ENCODE measurements at regions not wholly inside any gene's neighbourhood (a gene's known extent, or its start where the extent isn't known, plus 50 kb on each side); places are given as distances from the start of the nearest gene placed in this dataset.
"Not testable (repeated sequence)": the region's sequence is repeated elsewhere in the genome, so short reads cannot be mapped to it uniquely, and the experiment has no call there.

GRCh38 chr18:56448751-56449150 is 189.6 kb downstream of the TXNL1 start:
- Histone ChIP-seq H3K9me3 (no peaks in the 10 kb centered on the region), H3K4me1 (peaks cover 0 to 14% (median 13%) of the 10 kb centered on the region in 4 donors), H3K27me3 (no peaks in the 10 kb centered on the region), H3K4me3 (no peak overlapping the region), H3K27ac (replicated peaks in 1 of 4) (no peak overlapping the region), H3K36me3 (no peaks in the 10 kb centered on the region)
- TF ChIP-seq, protein P1, sequence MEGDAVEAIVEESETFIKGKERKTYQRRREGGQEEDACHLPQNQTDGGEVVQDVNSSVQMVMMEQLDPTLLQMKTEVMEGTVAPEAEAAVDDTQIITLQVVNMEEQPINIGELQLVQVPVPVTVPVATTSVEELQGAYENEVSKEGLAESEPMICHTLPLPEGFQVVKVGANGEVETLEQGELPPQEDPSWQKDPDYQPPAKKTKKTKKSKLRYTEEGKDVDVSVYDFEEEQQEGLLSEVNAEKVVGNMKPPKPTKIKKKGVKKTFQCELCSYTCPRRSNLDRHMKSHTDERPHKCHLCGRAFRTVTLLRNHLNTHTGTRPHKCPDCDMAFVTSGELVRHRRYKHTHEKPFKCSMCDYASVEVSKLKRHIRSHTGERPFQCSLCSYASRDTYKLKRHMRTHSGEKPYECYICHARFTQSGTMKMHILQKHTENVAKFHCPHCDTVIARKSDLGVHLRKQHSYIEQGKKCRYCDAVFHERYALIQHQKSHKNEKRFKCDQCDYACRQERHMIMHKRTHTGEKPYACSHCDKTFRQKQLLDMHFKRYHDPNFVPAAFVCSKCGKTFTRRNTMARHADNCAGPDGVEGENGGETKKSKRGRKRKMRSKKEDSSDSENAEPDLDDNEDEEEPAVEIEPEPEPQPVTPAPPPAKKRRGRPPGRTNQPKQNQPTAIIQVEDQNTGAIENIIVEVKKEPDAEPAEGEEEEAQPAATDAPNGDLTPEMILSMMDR (IDR thresholded peaks at IDR 0.05) = no peak
- TF ChIP-seq POLR2A (IDR thresholded peaks at IDR 0.05; ENCODE audit: low read depth) (no peak), POLR2AphosphoS5 (IDR thresholded peaks at IDR 0.05) (no peak), EP300 (IDR thresholded peaks at IDR 0.05) (no peak)
- no peak for DNase-seq (ENCODE audit: extremely low spot score)
- WGBS = 89% methylated on average over 5 of the region's 5 CpGs
- intact Hi-C loops (cut with DNase I) = no loop called here

- H3K4me3 ChIP-seq = no peak overlapping the region
- TF ChIP-seq POLR2AphosphoS5 (IDR thresholded peaks at IDR 0.05) (no peak), POLR2A (IDR thresholded peaks at IDR 0.05; ENCODE audit: low read depth) (no peak), EP300 (IDR thresholded peaks at IDR 0.05) (no peak)
- TF ChIP-seq, protein P1 (IDR thresholded peaks at IDR 0.05) = no peak
- no peaks in the 10 kb centered on the region for H3K27me3 ChIP-seq
- DNase-seq (ENCODE audit: extremely low spot score) = no peak
- no peaks in the 10 kb centered on the region for H3K36me3 ChIP-seq
- 64% methylated on average over 4 of the region's 6 CpGs for WGBS
- intact Hi-C loops (cut with DNase I) = no loop called here
- H3K4me1 ChIP-seq = peaks cover 0 to 17% (median 13%) of the 10 kb centered on the region in 4 donors
- H3K27ac ChIP-seq (replicated peaks in 1 of 4) = no peak overlapping the region
- H3K9me3 ChIP-seq = no peaks in the 10 kb centered on the region
Observed at GRCh38 chr18:56445422-56445821, 193.0 kb downstream of the TXNL1 start.

DNA sequence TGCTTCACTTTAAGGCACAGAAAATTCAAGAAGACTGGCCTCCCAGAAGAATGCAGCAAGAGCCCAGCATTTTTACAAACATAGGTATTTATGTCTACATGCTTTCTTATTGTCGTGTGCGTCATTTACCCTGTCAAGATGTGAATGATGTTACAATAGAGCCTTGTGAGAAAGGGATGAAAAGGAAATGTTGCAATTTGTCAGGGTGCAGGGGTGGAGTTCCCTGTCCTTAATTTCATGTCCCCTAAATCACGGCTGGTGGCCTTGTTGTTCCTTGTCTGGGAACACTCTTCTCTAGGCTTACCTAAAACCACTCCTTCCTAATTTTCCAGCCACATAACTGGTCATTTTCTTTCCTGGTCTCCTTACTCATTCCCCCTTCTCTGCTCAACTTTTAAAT is 194.2 kb downstream of the TXNL1 start:
- H3K36me3 ChIP-seq = no peaks in the 10 kb centered on the region

DNA sequence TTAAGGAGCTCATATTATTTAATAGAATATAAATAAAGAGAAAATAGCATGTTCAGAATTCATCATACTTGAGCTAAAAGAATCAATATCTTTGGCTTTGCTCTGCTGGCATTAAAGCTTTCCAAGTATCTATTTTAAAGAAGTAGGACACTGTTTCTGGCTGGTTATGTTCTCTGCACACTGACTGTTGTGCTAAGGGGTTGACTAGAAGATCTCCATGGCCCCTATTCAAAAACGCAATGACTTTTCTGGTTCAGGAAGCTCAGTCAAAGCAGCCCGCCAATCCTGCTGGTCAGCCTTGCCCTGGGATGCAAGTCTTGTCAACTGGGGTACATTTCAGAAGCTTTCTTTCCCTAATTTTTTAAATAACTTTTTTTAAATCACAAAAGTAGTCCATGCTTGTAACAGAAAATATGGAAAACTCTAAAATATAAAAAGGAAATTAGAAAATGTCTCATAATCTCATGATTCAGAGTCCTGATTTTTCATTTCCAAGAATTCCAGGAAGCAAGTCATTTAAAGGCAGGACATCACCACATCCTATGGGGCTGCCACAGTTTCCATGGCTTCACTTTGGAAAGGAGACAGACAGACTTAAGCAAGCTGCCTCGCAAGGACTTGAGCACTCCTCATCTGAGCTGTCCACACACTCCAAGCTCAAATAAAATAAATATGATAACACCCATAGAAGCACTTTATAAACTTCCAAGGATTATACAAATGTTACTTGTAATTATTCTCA is 195.1 kb downstream of the TXNL1 start:
- Histone ChIP-seq H3K9me3 (no peaks in the 10 kb centered on the region), H3K36me3 (no peaks in the 10 kb centered on the region), H3K27ac (replicated peaks in 1 of 4) (no peak overlapping the region), H3K4me3 (no peak overlapping the region), H3K4me1 (peaks cover 0 to 17% (median 12%) of the 10 kb centered on the region in 4 donors), H3K27me3 (no peaks in the 10 kb centered on the region)
- WGBS = 68% methylated on average over 3 of the region's 3 CpGs
- no peak for TF ChIP-seq POLR2A (IDR thresholded peaks at IDR 0.05; ENCODE audit: low read depth)
- no peak for TF ChIP-seq POLR2AphosphoS5 (IDR thresholded peaks at IDR 0.05)
- TF ChIP-seq, protein P1 (IDR thresholded peaks at IDR 0.05) = no peak
- TF ChIP-seq EP300 (IDR thresholded peaks at IDR 0.05) = no peak
- intact Hi-C loops (cut with DNase I) = no loop called here
- no peak for DNase-seq (ENCODE audit: extremely low spot score)

More for the DNA sequence above, 194.2 kb downstream of the TXNL1 start:
- WGBS = 86% methylated on average over 3 of the region's 3 CpGs
- peaks cover 0 to 17% (median 13%) of the 10 kb centered on the region in 4 donors for H3K4me1 ChIP-seq
- DNase-seq (ENCODE audit: extremely low spot score) = no peak
- no peak overlapping the region for H3K27ac ChIP-seq (replicated peaks in 1 of 4)
- no peaks in the 10 kb centered on the region for H3K9me3 ChIP-seq
- intact Hi-C loops (cut with DNase I) = no loop called here
- no peak overlapping the region for H3K4me3 ChIP-seq
- no peak for TF ChIP-seq POLR2AphosphoS5 (IDR thresholded peaks at IDR 0.05)
- H3K27me3 ChIP-seq = no peaks in the 10 kb centered on the region

DNA sequence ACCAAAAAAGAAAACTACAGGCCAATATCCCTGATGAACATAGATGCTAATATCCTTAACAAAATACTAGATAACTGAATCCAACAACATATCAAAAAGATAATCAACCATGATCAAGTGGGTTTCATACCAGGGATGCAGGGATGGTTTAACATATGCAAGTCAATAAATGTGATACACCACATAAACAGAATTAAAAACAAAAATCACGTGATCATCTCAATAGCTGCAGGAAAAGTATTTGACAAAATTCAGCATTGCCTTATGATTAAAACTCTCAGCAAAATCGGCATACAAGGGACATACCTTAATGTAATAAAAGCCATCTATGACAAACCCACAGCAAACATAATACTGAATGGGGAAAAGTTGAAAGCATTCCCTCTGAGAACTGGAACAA is 199.9 kb downstream of the TXNL1 start:
- H3K4me1 ChIP-seq; intact Hi-C loops (cut with DNase I); H3K36me3 ChIP-seq; H3K27ac ChIP-seq (replicated peaks in 1 of 4); H3K27me3 ChIP-seq; DNase-seq (ENCODE audit: extremely low spot score); H3K4me3 ChIP-seq; H3K9me3 ChIP-seq: not testable (repeated sequence)
- WGBS = 92% methylated on average over 2 of the region's 2 CpGs

DNA sequence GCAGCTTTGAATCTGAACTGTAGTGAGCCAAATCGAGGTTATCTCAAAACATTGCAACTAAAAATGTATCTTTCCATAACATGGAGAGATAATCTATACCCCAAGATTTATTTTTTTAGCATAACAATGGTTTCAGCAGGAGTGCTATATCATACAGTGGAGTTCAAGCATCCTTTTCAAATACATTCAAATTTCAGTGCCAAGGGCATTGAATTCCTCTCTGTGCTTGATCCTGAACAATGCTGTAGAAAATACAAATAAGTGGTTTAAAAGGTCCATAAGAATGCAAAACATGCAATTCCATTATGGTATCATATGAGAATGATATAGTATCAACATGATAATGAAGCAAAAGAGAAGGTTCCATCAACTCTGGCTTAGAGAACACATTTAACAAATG is 201.7 kb downstream of the TXNL1 start:
- H3K9me3 ChIP-seq = no peaks in the 10 kb centered on the region
- TF ChIP-seq EP300 (IDR thresholded peaks at IDR 0.05) = no peak
- TF ChIP-seq, protein P1 (IDR thresholded peaks at IDR 0.05) = no peak
- TF ChIP-seq POLR2AphosphoS5 (IDR thresholded peaks at IDR 0.05) = no peak
- no peak for TF ChIP-seq POLR2A (IDR thresholded peaks at IDR 0.05; ENCODE audit: low read depth)
- intact Hi-C loops (cut with DNase I) = no loop called here
- no peaks in the 10 kb centered on the region for H3K36me3 ChIP-seq
- DNase-seq (ENCODE audit: extremely low spot score) = no peak
- no peak overlapping the region for H3K4me3 ChIP-seq
- H3K27me3 ChIP-seq = no peaks in the 10 kb centered on the region
- H3K4me1 ChIP-seq = no peaks in the 10 kb centered on the region
- H3K27ac ChIP-seq (replicated peaks in 1 of 4) = no peak overlapping the region
- WGBS = 67% methylated on average over 1 of the region's 1 CpG
